ENCODE measurements at regions not wholly inside any gene's neighbourhood (a gene's known extent, or its start where the extent isn't known, plus 50 kb on each side); places are given as distances from the start of the nearest gene placed in this dataset.

- TF ChIP-seq NFYA (IDR thresholded peaks at IDR 0.05; ENCODE audit: borderline replicate concordance, low read depth, low read length) (no peak), TAF1 (IDR thresholded peaks at IDR 0.05; ENCODE audit: borderline replicate concordance, low read depth, low read length) (no peak), FOS (IDR thresholded peaks at IDR 0.05; ENCODE audit: borderline replicate concordance, extremely low read depth, insufficient read length) (no peak), YY1 (IDR thresholded peaks at IDR 0.05; ENCODE audit: low read depth, low read length) (no peak)
Measured at GRCh38 chr6:81561071-81561564, 191.4 kb downstream of the TENT5A start.
